ENCODE measurements at regions not wholly inside any gene's neighbourhood (a gene's known extent, or its start where the extent isn't known, plus 50 kb on each side); places are given as distances from the start of the nearest gene placed in this dataset.
A peak's percentile ranks its signal among the peaks of the same experiment; 100 is the strongest.
"Not testable (repeated sequence)": the region's sequence is repeated elsewhere in the genome, so short reads cannot be mapped to it uniquely, and the experiment has no call there.

GRCh38 chr15:26115229-26115943, 252.3 kb upstream of the ATP10A start:
- DNase-seq, result no peak

GRCh38 chr15:26114128-26114527, 251.0 kb upstream of the ATP10A start:
- DNase-seq, result not testable (repeated sequence)

GRCh38 chr15:26113296-26113695, 250.2 kb upstream of the ATP10A start:
- DNase-seq, result no peak

GRCh38 chr15:26109203-26109602, 246.1 kb upstream of the ATP10A start:
- no peak for DNase-seq

- DNase-seq, result no peak
Measured at GRCh38 chr15:26106556-26106955, 243.4 kb upstream of the ATP10A start.

GRCh38 chr15:26103002-26103404, 239.9 kb upstream of the ATP10A start:
- DNase-seq, result no peak

- DNase-seq, result no peak
Measured at GRCh38 chr15:26102365-26102764, 239.2 kb upstream of the ATP10A start.

GRCh38 chr15:26101443-26101842, 238.3 kb upstream of the ATP10A start:
- no peak for DNase-seq

- no peak for DNase-seq
Measured at GRCh38 chr15:26098801-26099200, 235.7 kb upstream of the ATP10A start.

GRCh38 chr15:26097216-26097615, 234.1 kb upstream of the ATP10A start:
- no peak for DNase-seq

- DNase-seq, result no peak
Measured at GRCh38 chr15:26096581-26096980, 233.5 kb upstream of the ATP10A start.

- no peak for DNase-seq
Measured at GRCh38 chr15:26095710-26096330, 232.7 kb upstream of the ATP10A start.

GRCh38 chr15:26091184-26091583, 228.1 kb upstream of the ATP10A start:
- DNase-seq, result no peak

- no peak for DNase-seq
Measured at GRCh38 chr15:26087881-26088280, 224.8 kb upstream of the ATP10A start.

GRCh38 chr15:26087395-26087794, 224.3 kb upstream of the ATP10A start:
- DNase-seq, result no peak

GRCh38 chr15:26084771-26085170, 221.6 kb upstream of the ATP10A start:
- no peak for DNase-seq

- no peak for DNase-seq
Measured at GRCh38 chr15:26083896-26084295, 220.8 kb upstream of the ATP10A start.

GRCh38 chr15:26083457-26083856, 220.3 kb upstream of the ATP10A start:
- no peak for DNase-seq

GRCh38 chr15:26082221-26083109, 219.3 kb upstream of the ATP10A start:
- peak; percentile 95 for DNase-seq

GRCh38 chr15:26081758-26082220, 218.7 kb upstream of the ATP10A start:
- no peak for DNase-seq

- no peak for DNase-seq
Measured at GRCh38 chr15:26075770-26076169, 212.6 kb upstream of the ATP10A start.

- no peak for DNase-seq
Measured at GRCh38 chr15:26073430-26074333, 210.6 kb upstream of the ATP10A start.

Data from CD4-positive, alpha-beta T cell treated with Interferon gamma for 1 hour (primary cell).